IMR-90 (cell line): ENCODE measurements at regions not wholly inside any gene's neighbourhood (a gene's known extent, or its start where the extent isn't known, plus 50 kb on each side); places are given as distances from the start of the nearest gene placed in this dataset.
"Not testable (repeated sequence)": the region's sequence is repeated elsewhere in the genome, so short reads cannot be mapped to it uniquely, and the experiment has no call there.

Source experiments
- MAFK ChIP-seq: IDR thresholded peaks from 2 replicates; pipeline ENCODE4 v1.6.1; 2012; ENCODE audit warnings: low read depth, low read length, improper control_type of control experiment
- MAZ ChIP-seq: IDR thresholded peaks from 2 replicates; pipeline ENCODE4 v1.6.1; 2012; ENCODE audit warnings: low read depth, mild to moderate bottlenecking, low read length, improper control_type of control experiment, moderate library complexity, borderline replicate concordance
- POLR2A ChIP-seq: IDR thresholded peaks from 2 replicates; pipeline ENCODE4 v1.6.1; 2012; ENCODE audit warnings: mild to moderate bottlenecking, low read depth, low read length
- SMC3 ChIP-seq: fragments of 150-350 bp; IDR thresholded peaks from 2 replicates; pipeline ENCODE4 v1.6.1; 2016; ENCODE audit warnings: low read depth, mild to moderate bottlenecking, antibody characterized with exemption, low read length, moderate library complexity
- TF ChIP-seq, protein P1 (sequence below): conservative IDR thresholded peaks from 2 replicates; pipeline ENCODE4 v1.5.1; 2012; ENCODE audit warnings: mild to moderate bottlenecking, low read depth, low read length, improper control_type of control experiment

DNA sequence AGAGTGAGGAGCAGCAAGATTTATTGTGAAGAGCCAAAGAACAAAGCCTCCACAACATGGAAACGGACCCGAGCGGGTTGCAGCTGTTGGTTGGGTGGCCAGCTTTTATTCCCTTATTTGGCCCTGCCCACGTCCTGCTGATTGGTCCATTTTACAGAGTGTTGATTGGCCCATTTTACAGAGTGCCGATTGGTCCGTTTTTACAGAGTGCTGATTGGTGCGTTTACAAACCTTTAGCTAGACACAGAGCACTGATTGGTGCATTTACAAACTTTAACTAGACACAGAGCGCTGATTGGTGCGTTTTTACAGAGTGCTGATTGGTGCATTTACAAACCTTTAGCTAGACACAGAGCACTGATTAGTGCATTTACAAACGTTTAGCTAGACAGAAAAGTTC lies 592.3 kb upstream of the C16orf82 start:
- not testable (repeated sequence) for TF ChIP-seq MAFK, POLR2A, SMC3, MAZ
- TF ChIP-seq, protein P1, sequence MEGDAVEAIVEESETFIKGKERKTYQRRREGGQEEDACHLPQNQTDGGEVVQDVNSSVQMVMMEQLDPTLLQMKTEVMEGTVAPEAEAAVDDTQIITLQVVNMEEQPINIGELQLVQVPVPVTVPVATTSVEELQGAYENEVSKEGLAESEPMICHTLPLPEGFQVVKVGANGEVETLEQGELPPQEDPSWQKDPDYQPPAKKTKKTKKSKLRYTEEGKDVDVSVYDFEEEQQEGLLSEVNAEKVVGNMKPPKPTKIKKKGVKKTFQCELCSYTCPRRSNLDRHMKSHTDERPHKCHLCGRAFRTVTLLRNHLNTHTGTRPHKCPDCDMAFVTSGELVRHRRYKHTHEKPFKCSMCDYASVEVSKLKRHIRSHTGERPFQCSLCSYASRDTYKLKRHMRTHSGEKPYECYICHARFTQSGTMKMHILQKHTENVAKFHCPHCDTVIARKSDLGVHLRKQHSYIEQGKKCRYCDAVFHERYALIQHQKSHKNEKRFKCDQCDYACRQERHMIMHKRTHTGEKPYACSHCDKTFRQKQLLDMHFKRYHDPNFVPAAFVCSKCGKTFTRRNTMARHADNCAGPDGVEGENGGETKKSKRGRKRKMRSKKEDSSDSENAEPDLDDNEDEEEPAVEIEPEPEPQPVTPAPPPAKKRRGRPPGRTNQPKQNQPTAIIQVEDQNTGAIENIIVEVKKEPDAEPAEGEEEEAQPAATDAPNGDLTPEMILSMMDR: not testable (repeated sequence)
